ENCODE measurements at regions not wholly inside any gene's neighbourhood (a gene's known extent, or its start where the extent isn't known, plus 50 kb on each side); places are given as distances from the start of the nearest gene placed in this dataset.

DNA sequence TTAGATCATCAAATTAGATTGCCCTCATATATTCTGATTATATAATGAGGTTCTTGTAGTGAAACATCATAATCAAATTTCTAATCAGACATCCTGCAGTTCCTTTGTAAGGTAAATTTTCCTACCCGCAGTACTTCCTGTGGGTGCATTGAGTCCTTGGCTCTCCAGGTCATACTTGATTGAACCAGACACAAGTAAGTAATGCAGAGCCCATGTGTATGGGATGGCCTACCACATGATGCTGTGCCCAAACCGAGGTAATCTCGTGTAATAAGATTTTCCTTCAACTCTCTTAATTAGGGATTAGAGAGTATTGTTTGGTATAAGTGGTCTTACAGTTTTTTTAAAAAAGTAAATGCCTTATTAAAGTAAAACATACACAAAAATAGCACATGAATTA lies 1841.8 kb downstream of the PCDH7 start:
- H3K4me3 ChIP-seq (replicated peaks; ENCODE audit: low read depth, low read length) = no peak overlapping the region
- TF ChIP-seq, protein P1, sequence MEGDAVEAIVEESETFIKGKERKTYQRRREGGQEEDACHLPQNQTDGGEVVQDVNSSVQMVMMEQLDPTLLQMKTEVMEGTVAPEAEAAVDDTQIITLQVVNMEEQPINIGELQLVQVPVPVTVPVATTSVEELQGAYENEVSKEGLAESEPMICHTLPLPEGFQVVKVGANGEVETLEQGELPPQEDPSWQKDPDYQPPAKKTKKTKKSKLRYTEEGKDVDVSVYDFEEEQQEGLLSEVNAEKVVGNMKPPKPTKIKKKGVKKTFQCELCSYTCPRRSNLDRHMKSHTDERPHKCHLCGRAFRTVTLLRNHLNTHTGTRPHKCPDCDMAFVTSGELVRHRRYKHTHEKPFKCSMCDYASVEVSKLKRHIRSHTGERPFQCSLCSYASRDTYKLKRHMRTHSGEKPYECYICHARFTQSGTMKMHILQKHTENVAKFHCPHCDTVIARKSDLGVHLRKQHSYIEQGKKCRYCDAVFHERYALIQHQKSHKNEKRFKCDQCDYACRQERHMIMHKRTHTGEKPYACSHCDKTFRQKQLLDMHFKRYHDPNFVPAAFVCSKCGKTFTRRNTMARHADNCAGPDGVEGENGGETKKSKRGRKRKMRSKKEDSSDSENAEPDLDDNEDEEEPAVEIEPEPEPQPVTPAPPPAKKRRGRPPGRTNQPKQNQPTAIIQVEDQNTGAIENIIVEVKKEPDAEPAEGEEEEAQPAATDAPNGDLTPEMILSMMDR (IDR thresholded peaks at IDR 0.05; ENCODE audit: low read depth, low read length, missing control alignments) = no peak
- no peak for DNase-seq (ENCODE audit: extremely low read depth, low read depth)

DNA sequence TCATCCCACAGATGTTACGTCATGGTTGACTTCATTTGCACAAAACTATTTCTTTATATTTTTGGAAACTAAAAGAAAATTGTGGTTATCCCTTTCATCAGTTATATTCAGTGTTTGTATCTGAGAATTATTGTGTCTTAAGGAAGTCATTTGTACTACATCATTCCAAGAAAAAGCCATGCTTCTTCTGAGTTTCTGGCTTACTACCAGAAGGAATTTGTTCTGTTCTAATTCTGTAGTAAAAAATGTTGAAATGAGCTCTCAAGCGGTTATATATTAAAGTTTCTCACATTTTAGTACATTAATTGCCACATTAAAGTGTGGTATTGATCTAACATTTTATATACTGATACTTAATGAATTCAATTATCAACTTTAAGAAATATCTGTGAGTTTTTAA lies 1844.5 kb downstream of the PCDH7 start:
- no peak for DNase-seq (ENCODE audit: extremely low read depth, low read depth)
- H3K4me3 ChIP-seq (replicated peaks; ENCODE audit: low read depth, low read length) = no peak overlapping the region
- TF ChIP-seq, protein P1 (IDR thresholded peaks at IDR 0.05; ENCODE audit: low read depth, low read length, missing control alignments) = no peak

DNA sequence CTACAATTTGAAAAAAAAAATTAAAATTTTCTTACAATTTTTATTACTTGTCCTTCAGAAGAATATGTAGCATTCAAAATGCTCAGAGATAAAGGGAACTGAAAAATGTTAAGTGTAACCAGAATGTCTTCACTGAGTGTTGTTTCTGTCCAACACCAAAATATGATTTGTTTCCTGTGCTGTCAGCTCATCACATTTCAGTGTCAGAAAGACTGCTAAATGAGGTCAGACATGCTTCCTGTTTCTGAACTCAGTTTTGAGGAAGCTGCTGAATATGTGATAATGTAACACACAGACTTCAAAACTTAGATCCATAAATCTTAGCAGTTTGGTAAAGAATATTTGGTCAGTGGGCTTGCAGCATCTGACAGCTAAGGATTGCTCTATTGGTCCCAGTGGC lies 1849.7 kb downstream of the PCDH7 start:
- no peak overlapping the region for H3K4me3 ChIP-seq (replicated peaks; ENCODE audit: low read depth, low read length)
- no peak for DNase-seq (ENCODE audit: extremely low read depth, low read depth)

DNA sequence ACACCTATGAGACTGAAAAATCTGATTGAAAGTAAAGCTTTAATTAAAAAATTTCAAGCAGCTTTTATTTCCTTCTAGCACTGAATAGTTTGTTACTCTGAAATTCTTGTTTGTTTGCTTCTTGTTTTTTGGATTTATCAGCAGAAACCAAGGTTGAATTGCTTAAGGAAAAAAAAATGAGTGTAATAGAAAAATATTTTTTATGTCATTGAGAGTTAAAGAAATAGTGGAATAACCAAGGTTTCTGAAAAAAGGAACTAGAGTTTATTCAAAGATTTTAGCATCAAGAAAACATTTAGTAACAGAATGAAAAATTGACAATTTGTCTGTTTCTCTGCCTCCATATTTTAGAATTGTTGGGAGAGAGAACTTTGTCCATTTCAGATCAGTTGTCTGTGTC lies 1852.2 kb downstream of the PCDH7 start:
- H3K4me3 ChIP-seq (replicated peaks; ENCODE audit: low read depth, low read length) = no peak overlapping the region
- TF ChIP-seq, protein P1 (IDR thresholded peaks at IDR 0.05; ENCODE audit: low read depth, low read length, missing control alignments) = no peak
- DNase-seq (ENCODE audit: extremely low read depth, low read depth) = no peak

More for the DNA sequence above, 1849.7 kb downstream of the PCDH7 start:
- TF ChIP-seq, protein P1 (IDR thresholded peaks at IDR 0.05; ENCODE audit: low read depth, low read length, missing control alignments) = no peak

DNA sequence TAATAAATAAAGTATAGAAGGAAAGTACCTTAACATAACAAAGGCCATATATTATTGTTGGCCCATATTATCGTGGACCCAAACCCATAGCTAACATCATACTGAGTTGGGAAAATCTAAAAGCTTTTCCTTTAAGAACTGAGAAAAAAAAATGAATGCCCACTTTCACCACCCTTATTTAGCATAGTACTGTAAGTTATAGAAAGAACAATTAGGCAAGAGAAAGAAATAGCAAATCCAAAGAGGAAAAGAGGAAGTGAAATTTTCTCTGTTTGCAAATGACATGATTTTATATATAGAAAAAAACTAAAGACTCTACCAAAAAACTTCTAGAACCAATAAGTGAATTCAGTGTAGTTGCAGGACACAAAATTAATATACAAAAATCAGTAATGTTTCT lies 1854.6 kb downstream of the PCDH7 start:
- TF ChIP-seq, protein P1 (IDR thresholded peaks at IDR 0.05; ENCODE audit: low read depth, low read length, missing control alignments) = no peak
- no peak overlapping the region for H3K4me3 ChIP-seq (replicated peaks; ENCODE audit: low read depth, low read length)
- DNase-seq (ENCODE audit: extremely low read depth, low read depth) = no peak

DNA sequence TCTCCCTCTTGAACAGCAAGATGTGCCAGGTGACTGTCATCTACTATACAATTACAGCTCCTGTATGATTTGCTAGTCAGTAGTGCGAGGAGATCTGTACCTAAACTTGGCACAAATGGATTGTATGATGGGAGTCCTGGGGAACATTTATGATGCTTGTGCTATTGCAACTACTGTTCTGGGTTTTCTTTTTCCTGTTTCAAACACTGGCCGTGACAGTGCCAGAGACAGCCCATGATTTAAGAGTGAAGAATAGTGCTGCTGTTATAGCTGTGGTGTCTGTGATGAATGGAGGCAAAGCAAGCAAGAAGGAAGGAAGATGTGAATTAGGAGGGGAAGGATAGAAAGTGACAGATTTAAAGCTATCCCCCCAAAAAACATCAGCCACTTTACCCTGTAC lies 1868.9 kb downstream of the PCDH7 start:
- TF ChIP-seq, protein P1 (IDR thresholded peaks at IDR 0.05; ENCODE audit: low read depth, low read length, missing control alignments) = no peak
- no peak overlapping the region for H3K4me3 ChIP-seq (replicated peaks; ENCODE audit: low read depth, low read length)
- no peak for DNase-seq (ENCODE audit: extremely low read depth, low read depth)

DNA sequence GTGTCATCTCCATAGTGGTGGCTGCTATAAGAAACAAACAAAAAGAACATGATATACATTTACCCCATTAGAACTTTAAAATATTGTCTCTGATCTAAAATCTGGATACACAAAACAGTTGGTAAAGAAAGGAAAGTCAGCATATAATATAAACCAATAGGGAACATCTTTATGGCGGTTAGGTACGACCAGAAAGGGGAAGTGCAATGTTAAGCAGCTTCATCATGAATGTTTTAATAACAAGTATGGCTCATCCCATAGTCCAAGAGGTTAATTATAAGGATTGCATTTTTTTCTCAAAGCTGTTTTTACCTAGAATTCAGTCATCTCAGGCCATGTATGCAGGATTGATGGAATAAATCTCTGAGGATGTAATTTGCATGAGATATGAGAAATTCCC lies 1869.7 kb downstream of the PCDH7 start:
- DNase-seq (ENCODE audit: extremely low read depth, low read depth) = no peak
- H3K4me3 ChIP-seq (replicated peaks; ENCODE audit: low read depth, low read length) = no peak overlapping the region
- TF ChIP-seq, protein P1 (IDR thresholded peaks at IDR 0.05; ENCODE audit: low read depth, low read length, missing control alignments) = no peak

Data from HFF-Myc (cell line).